ENCODE measurements at regions not wholly inside any gene's neighbourhood (a gene's known extent, or its start where the extent isn't known, plus 50 kb on each side); places are given as distances from the start of the nearest gene placed in this dataset.

DNA sequence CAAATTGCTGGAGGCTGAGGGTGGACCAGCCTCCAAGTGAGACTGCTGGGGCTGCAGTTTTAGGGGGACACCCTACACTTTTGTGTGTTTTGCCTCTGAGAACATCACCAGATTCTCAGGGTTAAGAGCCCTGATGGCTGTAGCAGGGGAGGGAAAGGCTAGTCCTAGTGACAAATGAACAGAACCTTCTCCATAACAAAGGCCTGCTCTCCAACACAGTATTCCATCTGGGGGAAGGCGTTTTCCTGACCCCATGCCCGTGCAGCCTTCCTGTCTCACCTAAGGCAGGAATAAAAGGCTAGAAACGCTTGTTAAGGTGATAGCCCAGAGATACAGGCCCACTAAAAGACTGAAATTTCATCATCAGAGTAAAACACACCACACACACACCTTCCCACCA is 50.2 kb upstream of the NSMCE3 start:
- TF ChIP-seq CTCF (conservative IDR thresholded peaks at IDR 0.05; ENCODE audit: low read depth, low read length) (no peak), MXI1 (IDR thresholded peaks at IDR 0.05; ENCODE audit: borderline replicate concordance, low read depth, low read length) (no peak), RAD21 (IDR thresholded peaks at IDR 0.05; ENCODE audit: low read length) (no peak)
- TF ChIP-seq, protein P1, sequence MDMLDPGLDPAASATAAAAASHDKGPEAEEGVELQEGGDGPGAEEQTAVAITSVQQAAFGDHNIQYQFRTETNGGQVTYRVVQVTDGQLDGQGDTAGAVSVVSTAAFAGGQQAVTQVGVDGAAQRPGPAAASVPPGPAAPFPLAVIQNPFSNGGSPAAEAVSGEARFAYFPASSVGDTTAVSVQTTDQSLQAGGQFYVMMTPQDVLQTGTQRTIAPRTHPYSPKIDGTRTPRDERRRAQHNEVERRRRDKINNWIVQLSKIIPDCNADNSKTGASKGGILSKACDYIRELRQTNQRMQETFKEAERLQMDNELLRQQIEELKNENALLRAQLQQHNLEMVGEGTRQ (IDR thresholded peaks at IDR 0.05; ENCODE audit: low read depth, low read length): no peak
